Memory B cell (primary cell): ENCODE measurements at regions not wholly inside any gene's neighbourhood (a gene's known extent, or its start where the extent isn't known, plus 50 kb on each side); places are given as distances from the start of the nearest gene placed in this dataset.
A peak's percentile ranks its signal among the peaks of the same experiment; 100 is the strongest.

ENCODE experiments used
- ATAC-seq: fragments of 150-1000 bp; cut with Tn5 transposase; 2 replicates; pipeline ENCODE4 v1.10.0; 2021; ENCODE audit warnings: low read depth, mild to moderate bottlenecking, moderate library complexity
- DNase-seq, 2 donors: peaks; one replicate each; pipeline ENCODE4 v3.0.0; 2022; ENCODE audit warnings: low spot score in 2 of 2
- H3K27ac Mint-ChIP-seq: one replicate; pipeline ENCODE4 v1.8.0; 2022; ENCODE audit warnings: mild to moderate bottlenecking, moderate library complexity, mixed read lengths
- H3K27me3 Mint-ChIP-seq: one replicate; pipeline ENCODE4 v1.8.0; 2022; ENCODE audit warnings: mixed read lengths
- H3K36me3 Mint-ChIP-seq: one replicate; pipeline ENCODE4 v1.8.0; 2022; ENCODE audit warnings: mild to moderate bottlenecking, mixed read lengths
- H3K4me1 Mint-ChIP-seq: one replicate; pipeline ENCODE4 v1.8.0; 2022; ENCODE audit warnings: mixed read lengths
- H3K4me3 Mint-ChIP-seq: one replicate; pipeline ENCODE4 v1.8.0; 2022; ENCODE audit warnings: mild to moderate bottlenecking, moderate library complexity, mixed read lengths
- H3K9me3 Mint-ChIP-seq: one replicate; pipeline ENCODE4 v1.8.0; 2022; ENCODE audit warnings: mixed read lengths

GRCh38 chr4:81555489-81555888, 83.8 kb upstream of the RASGEF1B start:
- no peak overlapping the region for H3K27ac Mint-ChIP-seq
- ATAC-seq, result no peak
- H3K9me3 Mint-ChIP-seq, result peaks cover 4% of the 10 kb centered on the region
- H3K36me3 Mint-ChIP-seq, result peaks cover 3% of the 10 kb centered on the region
- H3K27me3 Mint-ChIP-seq, result no peaks in the 10 kb centered on the region
- H3K4me1 Mint-ChIP-seq, result peaks cover 19% of the 10 kb centered on the region
- no peak overlapping the region for H3K4me3 Mint-ChIP-seq
- no peak for DNase-seq

GRCh38 chr4:81552086-81552485, 80.4 kb upstream of the RASGEF1B start:
- peaks cover 13% of the 10 kb centered on the region for H3K4me1 Mint-ChIP-seq
- H3K9me3 Mint-ChIP-seq, result peaks cover 2% of the 10 kb centered on the region
- DNase-seq, result no peak
- no peak overlapping the region for H3K4me3 Mint-ChIP-seq
- no peaks in the 10 kb centered on the region for H3K36me3 Mint-ChIP-seq
- no peak for ATAC-seq
- no peaks in the 10 kb centered on the region for H3K27me3 Mint-ChIP-seq
- H3K27ac Mint-ChIP-seq, result no peak overlapping the region

- Mint-ChIP-seq H3K27ac (peak overlapping the region; percentile 17), H3K9me3 (peaks cover 2% of the 10 kb centered on the region), H3K27me3 (no peaks in the 10 kb centered on the region), H3K4me1 (peaks cover 13% of the 10 kb centered on the region), H3K4me3 (no peak overlapping the region), H3K36me3 (no peaks in the 10 kb centered on the region)
- DNase-seq (no peak), ATAC-seq (no peak)
These were observed 78.7 kb upstream of the RASGEF1B start for GRCh38 chr4:81550388-81550859.

GRCh38 chr4:81549984-81550383, 78.3 kb upstream of the RASGEF1B start:
- H3K4me3 Mint-ChIP-seq, result no peak overlapping the region

GRCh38 chr4:81546777-81547176, 75.1 kb upstream of the RASGEF1B start:
- Mint-ChIP-seq H3K4me1 (peaks cover 12% of the 10 kb centered on the region), H3K36me3 (peaks cover 7% of the 10 kb centered on the region), H3K9me3 (peaks cover 7% of the 10 kb centered on the region), H3K4me3 (no peak overlapping the region), H3K27ac (no peak overlapping the region), H3K27me3 (no peaks in the 10 kb centered on the region)
- DNase-seq (no peak), ATAC-seq (no peak)

More at GRCh38 chr4:81549984-81550383, 78.3 kb upstream of the RASGEF1B start:
- peak overlapping the region; percentile 41 for H3K27ac Mint-ChIP-seq
- H3K9me3 Mint-ChIP-seq, result peaks cover 2% of the 10 kb centered on the region
- DNase-seq, result no peak
- H3K4me1 Mint-ChIP-seq, result peaks cover 13% of the 10 kb centered on the region
- H3K27me3 Mint-ChIP-seq, result no peaks in the 10 kb centered on the region
- no peak for ATAC-seq
- no peaks in the 10 kb centered on the region for H3K36me3 Mint-ChIP-seq

- no peaks in the 10 kb centered on the region for H3K27me3 Mint-ChIP-seq
- peaks cover 7% of the 10 kb centered on the region for H3K36me3 Mint-ChIP-seq
- peaks cover 13% of the 10 kb centered on the region for H3K4me1 Mint-ChIP-seq
- H3K4me3 Mint-ChIP-seq, result no peak overlapping the region
- no peak overlapping the region for H3K27ac Mint-ChIP-seq
- peaks cover 7% of the 10 kb centered on the region for H3K9me3 Mint-ChIP-seq
- DNase-seq (no peak), ATAC-seq (no peak)
These were observed 69.6 kb upstream of the RASGEF1B start for GRCh38 chr4:81541161-81541945.

GRCh38 chr4:81538716-81539427, 67.2 kb upstream of the RASGEF1B start:
- Mint-ChIP-seq H3K9me3 (peaks cover 7% of the 10 kb centered on the region), H3K36me3 (peaks cover 7% of the 10 kb centered on the region), H3K27ac (peak overlapping the region; percentile 15), H3K27me3 (no peaks in the 10 kb centered on the region), H3K4me1 (peaks cover 13% of the 10 kb centered on the region), H3K4me3 (no peak overlapping the region)
- DNase-seq, result no peak
- no peak for ATAC-seq

- DNase-seq (no peak), ATAC-seq (no peak)
- H3K36me3 Mint-ChIP-seq, result peaks cover 9% of the 10 kb centered on the region
- H3K27ac Mint-ChIP-seq, result no peak overlapping the region
- no peaks in the 10 kb centered on the region for H3K27me3 Mint-ChIP-seq
- peaks cover 6% of the 10 kb centered on the region for H3K9me3 Mint-ChIP-seq
- no peak overlapping the region for H3K4me3 Mint-ChIP-seq
- no peaks in the 10 kb centered on the region for H3K4me1 Mint-ChIP-seq
These were observed 59.7 kb upstream of the RASGEF1B start for GRCh38 chr4:81531410-81531809.

GRCh38 chr4:81528979-81529378, 57.3 kb upstream of the RASGEF1B start:
- H3K27me3 Mint-ChIP-seq, result no peaks in the 10 kb centered on the region
- peaks cover 13% of the 10 kb centered on the region for H3K9me3 Mint-ChIP-seq
- ATAC-seq, result no peak
- no peak overlapping the region for H3K27ac Mint-ChIP-seq
- H3K4me3 Mint-ChIP-seq, result no peak overlapping the region
- DNase-seq, result no peak
- no peaks in the 10 kb centered on the region for H3K4me1 Mint-ChIP-seq
- peaks cover 14% of the 10 kb centered on the region for H3K36me3 Mint-ChIP-seq

GRCh38 chr4:81528200-81528599, 56.5 kb upstream of the RASGEF1B start:
- no peaks in the 10 kb centered on the region for H3K27me3 Mint-ChIP-seq
- H3K36me3 Mint-ChIP-seq, result peaks cover 14% of the 10 kb centered on the region
- DNase-seq (no peak), ATAC-seq (no peak)
- H3K27ac Mint-ChIP-seq, result no peak overlapping the region
- peaks cover 4% of the 10 kb centered on the region for H3K4me1 Mint-ChIP-seq
- no peak overlapping the region for H3K4me3 Mint-ChIP-seq
- peaks cover 13% of the 10 kb centered on the region for H3K9me3 Mint-ChIP-seq

GRCh38 chr4:81527709-81528108, 56.0 kb upstream of the RASGEF1B start:
- DNase-seq (no peak), ATAC-seq (no peak)
- H3K27me3 Mint-ChIP-seq, result no peaks in the 10 kb centered on the region
- H3K9me3 Mint-ChIP-seq, result peaks cover 13% of the 10 kb centered on the region
- no peak overlapping the region for H3K27ac Mint-ChIP-seq
- H3K36me3 Mint-ChIP-seq, result peaks cover 14% of the 10 kb centered on the region
- H3K4me1 Mint-ChIP-seq, result peaks cover 6% of the 10 kb centered on the region
- no peak overlapping the region for H3K4me3 Mint-ChIP-seq

- Mint-ChIP-seq H3K27ac (no peak overlapping the region), H3K27me3 (no peaks in the 10 kb centered on the region), H3K36me3 (peaks cover 14% of the 10 kb centered on the region), H3K4me3 (no peak overlapping the region), H3K9me3 (peaks cover 13% of the 10 kb centered on the region), H3K4me1 (peaks cover 9% of the 10 kb centered on the region)
- no peak for DNase-seq
- no peak for ATAC-seq
These were observed 55.4 kb upstream of the RASGEF1B start for GRCh38 chr4:81527115-81527514.

- peaks cover 14% of the 10 kb centered on the region for H3K36me3 Mint-ChIP-seq
- no peak overlapping the region for H3K27ac Mint-ChIP-seq
- DNase-seq (no peak), ATAC-seq (no peak)
- H3K4me3 Mint-ChIP-seq, result no peak overlapping the region
- no peaks in the 10 kb centered on the region for H3K27me3 Mint-ChIP-seq
- H3K4me1 Mint-ChIP-seq, result peaks cover 9% of the 10 kb centered on the region
- H3K9me3 Mint-ChIP-seq, result peaks cover 13% of the 10 kb centered on the region
These were observed 55.0 kb upstream of the RASGEF1B start for GRCh38 chr4:81526706-81527105.

- peak overlapping the region; percentile 52 for H3K27ac Mint-ChIP-seq
- H3K4me1 Mint-ChIP-seq, result peaks cover 10% of the 10 kb centered on the region
- ATAC-seq (peak; percentile 35), DNase-seq (no peak)
- H3K36me3 Mint-ChIP-seq, result peaks cover 11% of the 10 kb centered on the region
- no peaks in the 10 kb centered on the region for H3K27me3 Mint-ChIP-seq
- no peak overlapping the region for H3K4me3 Mint-ChIP-seq
- H3K9me3 Mint-ChIP-seq, result peaks cover 10% of the 10 kb centered on the region
These were observed 52.1 kb upstream of the RASGEF1B start for GRCh38 chr4:81523672-81524327.
